Pulmonary artery endothelial cell (primary cell): ENCODE measurements at regions not wholly inside any gene's neighbourhood (a gene's known extent, or its start where the extent isn't known, plus 50 kb on each side); places are given as distances from the start of the nearest gene placed in this dataset.
"Not testable (repeated sequence)": the region's sequence is repeated elsewhere in the genome, so short reads cannot be mapped to it uniquely, and the experiment has no call there.

Experiments
- DNase-seq: peaks from one replicate; pipeline ENCODE4 v3.0.0-alpha.2; 2011; ENCODE audit warnings: low read depth, low spot score

GRCh38 chr4:30837861-30838260 is 117.7 kb downstream of the PCDH7 start:
- no peak for DNase-seq

DNA sequence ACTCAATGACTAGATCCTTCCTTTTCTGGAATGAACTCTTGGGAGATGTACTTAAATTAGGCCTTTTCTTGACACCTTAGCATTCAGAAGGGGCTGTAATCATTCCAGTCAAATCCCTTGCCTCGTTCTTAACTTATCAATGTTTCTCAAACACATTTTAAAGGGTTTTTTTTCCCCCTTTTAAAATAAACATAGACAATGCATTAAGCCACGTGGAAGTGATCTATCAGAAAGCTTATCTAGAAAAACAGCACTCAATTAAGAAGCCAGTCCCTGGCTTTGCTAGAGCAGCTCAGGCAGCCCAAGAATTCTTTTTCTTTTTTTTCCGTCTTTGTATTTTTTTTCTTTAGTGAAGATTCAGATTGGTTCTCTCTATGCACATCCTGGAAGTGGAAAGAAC is 118.2 kb downstream of the PCDH7 start:
- DNase-seq: no peak

GRCh38 chr4:30839583-30840520 is 119.7 kb downstream of the PCDH7 start:
- DNase-seq: no peak

DNA sequence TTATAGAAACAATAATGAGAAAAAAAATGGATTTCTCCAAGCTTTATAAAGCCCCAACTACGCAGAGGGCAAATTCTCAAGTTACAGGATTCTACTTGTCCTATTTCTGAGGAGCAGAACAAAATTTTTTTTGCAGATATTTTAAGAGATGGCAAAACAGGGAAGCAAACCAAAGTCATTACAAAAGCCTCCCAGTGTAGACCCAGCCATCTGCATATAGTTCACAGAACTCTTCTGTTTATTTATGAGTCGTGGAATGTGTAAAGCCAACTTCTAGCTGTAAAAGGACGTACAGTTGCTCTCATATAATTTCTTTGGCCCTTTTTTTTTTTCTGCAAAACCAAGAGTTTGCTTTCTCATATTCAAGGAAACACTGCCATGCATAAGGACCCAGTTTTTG is 120.4 kb downstream of the PCDH7 start:
- no peak for DNase-seq

GRCh38 chr4:30842142-30842541 is 122.0 kb downstream of the PCDH7 start:
- no peak for DNase-seq

- DNase-seq: no peak
These were observed 122.5 kb downstream of the PCDH7 start for GRCh38 chr4:30842689-30843088.

DNA sequence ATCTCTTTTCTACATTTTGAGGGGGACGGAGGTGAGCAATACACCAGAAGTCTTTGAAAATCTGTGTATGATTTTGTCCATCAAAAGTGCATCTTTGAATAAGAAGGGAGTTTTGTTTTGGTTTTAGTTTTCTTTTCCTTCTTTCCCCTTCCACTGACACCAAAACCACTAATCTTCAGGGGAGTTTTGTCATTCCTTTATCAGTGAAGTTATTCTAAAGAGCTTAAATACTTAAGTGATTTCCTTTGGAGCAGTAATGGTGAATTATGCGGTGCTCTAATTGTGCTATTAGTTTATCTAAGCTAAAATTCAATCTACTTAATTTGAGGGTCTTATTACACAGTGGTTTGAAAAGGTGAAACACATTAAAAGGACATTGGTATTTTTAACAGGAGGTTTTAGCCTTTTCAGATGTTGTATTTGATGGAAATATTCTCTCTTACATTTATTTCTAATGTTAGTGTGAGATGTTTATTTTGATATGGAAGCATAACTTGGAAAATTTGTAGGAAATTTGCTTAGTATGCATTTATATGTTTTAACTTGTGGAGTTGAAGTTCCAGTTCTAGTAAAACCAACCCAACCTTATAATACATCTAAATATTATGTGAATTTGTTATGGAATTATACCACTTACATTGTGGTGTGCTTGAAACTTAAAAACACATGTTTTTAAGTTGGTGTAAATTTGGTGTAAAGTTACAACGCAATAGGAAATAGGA is 124.9 kb downstream of the PCDH7 start:
- DNase-seq: no peak

GRCh38 chr4:30847167-30847566 is 127.0 kb downstream of the PCDH7 start:
- no peak for DNase-seq

DNA sequence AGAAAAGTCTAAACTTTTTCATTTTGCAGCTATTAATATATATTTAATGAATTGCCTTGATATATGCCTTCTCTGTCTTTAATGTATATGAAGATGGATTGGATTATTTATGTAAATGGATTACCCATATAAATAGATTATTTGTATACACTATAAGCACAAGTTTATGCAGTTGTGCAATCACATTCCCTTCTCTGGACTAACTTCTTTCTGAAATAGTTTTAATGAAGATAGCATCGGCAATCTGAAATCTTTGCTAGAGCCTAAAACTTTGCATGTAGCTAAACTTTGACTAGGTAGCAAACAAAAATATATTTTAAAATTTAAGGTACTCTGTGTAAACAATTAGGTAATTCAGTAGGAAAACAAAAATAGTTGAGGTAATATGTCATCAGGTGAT is 127.8 kb downstream of the PCDH7 start:
- no peak for DNase-seq

- no peak for DNase-seq
These were observed 134.4 kb downstream of the PCDH7 start for GRCh38 chr4:30854531-30854930.

GRCh38 chr4:30855232-30855631 is 135.1 kb downstream of the PCDH7 start:
- DNase-seq: no peak

DNA sequence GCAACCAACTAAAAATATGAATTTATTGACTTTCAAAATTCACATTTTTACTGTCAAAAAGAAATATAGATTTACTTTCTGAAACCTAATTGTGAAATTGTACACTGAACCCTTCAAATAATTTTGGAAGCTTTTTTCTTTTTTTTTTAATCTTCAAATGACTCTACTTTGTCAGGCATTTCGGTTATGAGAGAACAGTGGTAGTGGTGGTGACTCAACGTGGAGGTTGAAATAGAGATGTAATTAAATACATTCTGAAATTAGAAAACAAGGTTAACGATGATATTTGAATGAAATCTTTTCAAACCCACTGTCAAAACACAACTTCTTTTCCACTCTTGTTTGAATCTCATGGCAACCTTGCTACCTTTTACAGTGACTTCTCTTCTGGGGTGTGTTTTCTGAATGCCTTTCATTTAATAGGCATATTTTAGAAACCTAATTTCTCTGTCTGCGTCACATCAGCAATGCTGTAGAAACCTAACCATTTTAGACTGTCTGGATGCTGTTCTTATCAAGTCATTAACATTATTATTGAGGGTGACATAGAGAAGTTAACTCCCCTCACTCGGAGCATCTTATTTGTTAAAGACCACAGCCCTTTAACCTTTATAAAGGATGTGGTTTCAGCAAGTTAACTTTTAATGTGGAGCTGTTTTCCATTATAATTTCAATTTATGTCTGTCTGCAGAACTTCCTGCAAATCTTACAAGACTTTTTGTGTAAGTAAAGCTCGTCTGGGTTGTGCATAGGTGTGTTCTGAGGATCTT is 136.8 kb downstream of the PCDH7 start:
- DNase-seq: no peak

DNA sequence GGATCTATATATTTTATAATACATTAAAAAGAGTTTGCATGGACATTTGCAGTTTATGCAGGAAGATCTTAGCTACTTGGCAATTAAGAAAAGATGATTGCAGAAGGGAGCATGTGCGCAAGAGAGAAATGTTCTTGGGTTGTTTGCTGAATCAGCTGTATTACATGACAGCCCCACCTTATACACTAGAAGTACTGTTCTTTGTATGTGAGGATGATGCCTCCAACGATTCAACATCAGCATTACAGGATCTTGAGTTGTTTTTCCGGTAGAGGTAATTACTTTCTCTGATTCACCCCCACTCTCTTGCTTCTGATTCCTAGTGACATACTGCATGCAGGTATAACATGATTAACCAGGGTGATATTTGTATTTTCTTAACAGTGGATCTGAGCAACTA is 140.8 kb downstream of the PCDH7 start:
- DNase-seq: no peak

- DNase-seq: no peak
These were observed 142.0 kb downstream of the PCDH7 start for GRCh38 chr4:30862196-30862595.

DNA sequence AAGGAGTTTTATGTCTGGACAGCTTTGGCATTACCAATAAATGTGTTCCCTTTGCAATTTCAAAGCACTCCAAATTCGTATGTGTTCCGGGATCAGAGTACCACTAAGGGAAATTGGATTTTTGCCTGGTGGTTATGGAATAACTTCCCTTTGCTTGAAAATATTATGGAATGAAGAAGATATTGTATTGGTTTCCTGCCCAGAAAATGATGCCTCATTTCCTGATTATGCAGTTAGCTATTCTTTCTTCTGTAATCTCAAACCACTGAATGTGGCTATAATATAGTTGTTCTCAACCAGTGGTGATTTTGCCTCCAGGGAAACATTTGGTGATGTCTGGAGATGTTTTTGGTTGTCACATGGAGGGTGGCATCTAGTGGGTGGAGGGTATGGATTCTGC is 142.9 kb downstream of the PCDH7 start:
- peak; percentile 49 for DNase-seq

- DNase-seq: no peak
These were observed 145.5 kb downstream of the PCDH7 start for GRCh38 chr4:30865691-30866090.

DNA sequence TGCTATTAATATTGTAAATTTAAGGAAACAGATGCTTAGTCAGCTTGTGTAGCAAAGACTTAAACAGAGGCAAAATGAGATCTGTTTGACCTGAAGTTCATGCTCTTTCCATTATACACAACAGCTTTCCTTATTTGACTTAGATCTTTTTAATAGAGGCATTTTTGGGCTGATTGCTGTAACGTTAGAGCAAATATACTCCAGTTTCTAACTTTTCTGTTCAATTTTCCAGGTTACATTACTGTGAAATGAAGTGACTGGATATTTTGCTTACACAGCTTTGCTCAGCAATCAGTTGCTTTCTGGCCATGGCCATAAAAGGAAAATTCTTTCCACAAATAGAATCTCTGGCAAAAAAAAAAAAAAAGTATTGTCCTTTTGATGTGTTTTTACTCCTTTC is 146.2 kb downstream of the PCDH7 start:
- no peak for DNase-seq

- no peak for DNase-seq
These were observed 146.7 kb downstream of the PCDH7 start for GRCh38 chr4:30866907-30867306.

DNA sequence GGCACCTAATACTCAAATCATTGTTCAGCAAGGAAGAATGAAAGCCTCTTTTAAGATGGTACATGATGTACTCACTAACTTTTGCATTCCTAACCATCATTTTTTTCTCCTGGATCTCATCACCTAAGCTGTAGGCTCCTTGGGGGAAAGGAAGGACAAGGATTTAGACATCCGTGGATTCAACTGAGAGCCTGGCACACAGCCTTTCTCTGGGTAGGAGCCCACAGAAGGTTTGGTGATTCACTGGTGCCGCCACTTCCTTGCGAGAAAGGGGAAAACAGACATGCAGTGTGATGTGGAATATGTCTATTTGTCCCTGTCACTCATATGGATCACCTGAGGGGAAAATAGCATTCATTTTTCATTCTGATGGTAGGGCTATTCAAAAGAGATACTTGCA is 147.3 kb downstream of the PCDH7 start:
- DNase-seq: no peak

GRCh38 chr4:30868111-30868895 is 148.1 kb downstream of the PCDH7 start:
- DNase-seq: no peak

- not testable (repeated sequence) for DNase-seq
These were observed 149.2 kb downstream of the PCDH7 start for GRCh38 chr4:30869387-30869786.
